GM23338 (cell line): ENCODE measurements at regions not wholly inside any gene's neighbourhood (a gene's known extent, or its start where the extent isn't known, plus 50 kb on each side); places are given as distances from the start of the nearest gene placed in this dataset.

Experiments
- ATAC-seq: fragments of 200-7000 bp; cut with Tn5 transposase; 3 replicates; pipeline ENCODE4 v1.9.1; 2020
- DNase-seq: peaks from one replicate; pipeline ENCODE4 v3.0.0-alpha.2; 2015; ENCODE audit warnings: low spot score
- H2AFZ ChIP-seq: fragments of 200-600 bp; sonication (generic); 2 replicates; pipeline ENCODE4 v1.8.0; 2016; ENCODE audit warnings: antibody characterized with exemption, mild to moderate bottlenecking, moderate library complexity
- H3F3A ChIP-seq: fragments of 200-600 bp; sonication (generic); replicated peaks from 2 replicates; pipeline ENCODE4 v1.8.0; 2017; ENCODE audit warnings: antibody characterized with exemption, mixed run types, low read depth
- H3K27ac ChIP-seq: fragments of 200-600 bp; sonication (generic); 2 replicates; pipeline ENCODE4 v1.6.1; 2016; ENCODE audit warnings: low read depth
- H3K27me3 ChIP-seq: fragments of 200-600 bp; sonication (generic); 2 replicates; pipeline ENCODE4 v1.8.0; 2016; ENCODE audit warnings: mild to moderate bottlenecking, mixed run types, moderate library complexity; ENCODE audit not compliant: insufficient read depth
- H3K36me3 ChIP-seq: fragments of 200-600 bp; sonication (generic); 2 replicates; pipeline ENCODE4 v1.8.0; 2016; ENCODE audit warnings: mild to moderate bottlenecking; ENCODE audit not compliant: insufficient read depth
- H3K4me1 ChIP-seq: fragments of 200-600 bp; sonication (generic); 2 replicates; pipeline ENCODE4 v1.8.0; 2016; ENCODE audit warnings: mild to moderate bottlenecking, moderate library complexity; ENCODE audit not compliant: insufficient read depth
- H3K4me2 ChIP-seq: fragments of 200-600 bp; sonication (generic); 2 replicates; pipeline ENCODE4 v1.7.1; 2017; ENCODE audit warnings: mixed run types
- H3K4me3 ChIP-seq: fragments of 200-600 bp; sonication (generic); 2 replicates; pipeline ENCODE4 v1.6.1; 2016; ENCODE audit warnings: mixed run types
- H3K79me2 ChIP-seq: fragments of 200-600 bp; sonication (generic); replicated peaks from 2 replicates; pipeline ENCODE4 v1.8.0; 2017; ENCODE audit warnings: mild to moderate bottlenecking; ENCODE audit not compliant: insufficient read depth
- H3K9me2 ChIP-seq: fragments of 200-600 bp; sonication (generic); 2 replicates; pipeline ENCODE4 v1.8.0; 2017; ENCODE audit not compliant: insufficient read depth
- H4K20me1 ChIP-seq: fragments of 200-600 bp; sonication (generic); replicated peaks from 2 replicates; pipeline ENCODE4 v1.8.0; 2017; ENCODE audit warnings: mild to moderate bottlenecking; ENCODE audit not compliant: insufficient read depth
- H3K27ac Mint-ChIP-seq: 2 replicates; pipeline ENCODE4 v1.8.0; 2020; ENCODE audit warnings: inconsistent platforms, mild to moderate bottlenecking, moderate library complexity, mixed read lengths
- H3K27me3 Mint-ChIP-seq: 3 replicates; pipeline ENCODE4 v1.8.0; 2022; ENCODE audit warnings: low read depth, mild to moderate bottlenecking, moderate library complexity, mixed read lengths, inconsistent platforms; ENCODE audit not compliant: insufficient read depth, poor library complexity
- H3K36me3 Mint-ChIP-seq: 3 replicates; pipeline ENCODE4 v1.8.0; 2021; ENCODE audit warnings: low read depth, mild to moderate bottlenecking, inconsistent platforms, moderate library complexity, mixed read lengths
- H3K4me1 Mint-ChIP-seq: 3 replicates; pipeline ENCODE4 v1.8.0; 2020; ENCODE audit warnings: mild to moderate bottlenecking, inconsistent platforms, mixed read lengths
- H3K4me3 Mint-ChIP-seq: 3 replicates; pipeline ENCODE4 v1.8.0; 2021; ENCODE audit warnings: moderate library complexity, mild to moderate bottlenecking, inconsistent platforms, mixed read lengths
- H3K9me3 Mint-ChIP-seq: 3 replicates; pipeline ENCODE4 v1.8.0; 2020; ENCODE audit warnings: moderate library complexity, mild to moderate bottlenecking, inconsistent platforms, mixed read lengths
- CREB1 ChIP-seq: fragments of 250-450 bp; sonication (Bioruptor Pico); IDR thresholded peaks from 2 replicates; pipeline ENCODE4 v1.5.0; 2020; ENCODE audit warnings: low read depth, mild to moderate bottlenecking, moderate library complexity
- EZH2 ChIP-seq: fragments of 200-600 bp; sonication (generic); IDR thresholded peaks from one replicate; pipeline ENCODE4 v1.8.0; 2017; ENCODE audit warnings: antibody characterized with exemption, mild to moderate bottlenecking, low read depth; ENCODE audit not compliant: unreplicated experiment
- EZH2phosphoT487 ChIP-seq: fragments of 200-600 bp; sonication (generic); IDR thresholded peaks from one replicate; pipeline ENCODE4 v1.8.1; 2018; ENCODE audit warnings: antibody characterized with exemption; ENCODE audit not compliant: unreplicated experiment
- JUNB ChIP-seq: IDR thresholded peaks from one replicate; pipeline ENCODE4 v1.6.1; 2016; ENCODE audit warnings: antibody characterized with exemption; ENCODE audit not compliant: unreplicated experiment
- POLR2AphosphoS5 ChIP-seq: IDR thresholded peaks from 2 replicates; pipeline ENCODE4 v1.6.1; 2016; ENCODE audit warnings: antibody characterized with exemption, low read depth
- STAT1 ChIP-seq: IDR thresholded peaks from one replicate; pipeline ENCODE4 v1.6.1; 2016; ENCODE audit warnings: antibody characterized with exemption; ENCODE audit not compliant: unreplicated experiment
- ZNF114 ChIP-seq: fragments of 250-450 bp; sonication (Bioruptor Pico); IDR thresholded peaks from 2 replicates; pipeline ENCODE4 v1.5.0; 2020; ENCODE audit warnings: mild to moderate bottlenecking, moderate library complexity
- ZNF331 ChIP-seq: fragments of 250-450 bp; sonication (Bioruptor Pico); IDR thresholded peaks from 2 replicates; pipeline ENCODE4 v1.5.0; 2020; ENCODE audit warnings: low read depth, mild to moderate bottlenecking, moderate library complexity
- TF ChIP-seq, protein P1 (sequence below): IDR thresholded peaks from one replicate; pipeline ENCODE4 v1.6.1; 2018; ENCODE audit warnings: antibody characterized with exemption; ENCODE audit not compliant: unreplicated experiment
- TF ChIP-seq, protein P2 (sequence below): fragments of 250-450 bp; sonication (Bioruptor Pico); IDR thresholded peaks from 2 replicates; pipeline ENCODE4 v1.5.0; 2020; ENCODE audit warnings: mild to moderate bottlenecking, moderate library complexity
- TF ChIP-seq, protein P3 (sequence below): IDR thresholded peaks from 2 replicates; pipeline ENCODE4 v1.6.1; 2016; ENCODE audit warnings: antibody characterized with exemption

DNA sequence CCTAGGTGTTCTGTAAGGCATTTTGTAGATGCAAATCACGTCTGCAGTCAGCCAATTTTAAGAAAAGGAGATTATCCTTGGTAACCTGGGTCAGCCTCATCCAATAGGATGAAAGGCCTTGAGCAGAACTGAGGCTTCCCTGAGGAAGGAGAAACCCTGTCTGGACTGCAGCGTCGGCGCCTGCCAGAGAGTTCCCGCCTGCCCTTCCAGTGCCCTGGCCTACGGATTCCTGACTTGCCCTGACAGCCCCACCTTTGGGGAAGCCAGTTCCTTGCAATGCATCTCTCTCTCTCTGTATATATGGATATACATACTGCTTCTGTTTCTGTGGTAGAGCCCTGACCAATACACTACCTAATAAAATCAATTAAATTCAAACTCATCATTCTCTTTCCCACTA is 66.2 kb upstream of the RUFY1 start (continued):
- TF ChIP-seq STAT1 (no peak), JUNB (no peak), EZH2phosphoT487 (no peak), POLR2AphosphoS5 (no peak)
- TF ChIP-seq, protein P1, sequence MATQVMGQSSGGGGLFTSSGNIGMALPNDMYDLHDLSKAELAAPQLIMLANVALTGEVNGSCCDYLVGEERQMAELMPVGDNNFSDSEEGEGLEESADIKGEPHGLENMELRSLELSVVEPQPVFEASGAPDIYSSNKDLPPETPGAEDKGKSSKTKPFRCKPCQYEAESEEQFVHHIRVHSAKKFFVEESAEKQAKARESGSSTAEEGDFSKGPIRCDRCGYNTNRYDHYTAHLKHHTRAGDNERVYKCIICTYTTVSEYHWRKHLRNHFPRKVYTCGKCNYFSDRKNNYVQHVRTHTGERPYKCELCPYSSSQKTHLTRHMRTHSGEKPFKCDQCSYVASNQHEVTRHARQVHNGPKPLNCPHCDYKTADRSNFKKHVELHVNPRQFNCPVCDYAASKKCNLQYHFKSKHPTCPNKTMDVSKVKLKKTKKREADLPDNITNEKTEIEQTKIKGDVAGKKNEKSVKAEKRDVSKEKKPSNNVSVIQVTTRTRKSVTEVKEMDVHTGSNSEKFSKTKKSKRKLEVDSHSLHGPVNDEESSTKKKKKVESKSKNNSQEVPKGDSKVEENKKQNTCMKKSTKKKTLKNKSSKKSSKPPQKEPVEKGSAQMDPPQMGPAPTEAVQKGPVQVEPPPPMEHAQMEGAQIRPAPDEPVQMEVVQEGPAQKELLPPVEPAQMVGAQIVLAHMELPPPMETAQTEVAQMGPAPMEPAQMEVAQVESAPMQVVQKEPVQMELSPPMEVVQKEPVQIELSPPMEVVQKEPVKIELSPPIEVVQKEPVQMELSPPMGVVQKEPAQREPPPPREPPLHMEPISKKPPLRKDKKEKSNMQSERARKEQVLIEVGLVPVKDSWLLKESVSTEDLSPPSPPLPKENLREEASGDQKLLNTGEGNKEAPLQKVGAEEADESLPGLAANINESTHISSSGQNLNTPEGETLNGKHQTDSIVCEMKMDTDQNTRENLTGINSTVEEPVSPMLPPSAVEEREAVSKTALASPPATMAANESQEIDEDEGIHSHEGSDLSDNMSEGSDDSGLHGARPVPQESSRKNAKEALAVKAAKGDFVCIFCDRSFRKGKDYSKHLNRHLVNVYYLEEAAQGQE = no peak

DNA sequence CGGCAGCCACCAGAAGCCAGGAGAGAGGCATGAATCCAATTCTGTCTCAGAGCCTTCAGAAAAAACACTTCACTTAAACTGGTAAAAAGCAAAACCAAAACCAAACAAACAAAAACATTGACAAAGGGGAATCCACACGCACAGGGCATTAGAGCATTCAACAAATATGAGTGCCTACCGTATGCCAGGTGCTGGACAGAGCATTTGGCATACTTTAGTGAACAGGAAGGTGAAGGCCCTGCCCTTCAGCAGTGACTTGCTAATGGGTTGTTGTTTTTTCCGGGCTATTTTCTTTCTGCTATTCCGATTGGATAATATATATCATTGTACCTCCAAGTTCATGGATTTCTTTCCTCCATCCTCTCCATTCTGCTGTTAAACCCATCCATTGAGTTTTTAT is 71.7 kb upstream of the RUFY1 start:
- H3K27me3 Mint-ChIP-seq = peaks cover 4% of the 10 kb centered on the region
- Histone ChIP-seq H3K27ac (no peak overlapping the region), H2AFZ (no peak overlapping the region), H3K79me2 (no peaks in the 10 kb centered on the region), H3K36me3 (no peaks in the 10 kb centered on the region), H3K27me3 (no peaks in the 10 kb centered on the region), H3K4me2 (no peak overlapping the region), H3K4me3 (no peak overlapping the region), H3K9me2 (no peaks in the 10 kb centered on the region), H3F3A (no peaks in the 10 kb centered on the region), H4K20me1 (no peaks in the 10 kb centered on the region; the same call in 1 of the 2 replicates), H3K4me1 (no peaks in the 10 kb centered on the region)
- no peak for DNase-seq
- no peak for ATAC-seq
- H3K4me3 Mint-ChIP-seq = no peak overlapping the region
- no peaks in the 10 kb centered on the region; the same call in 2 of the 3 replicates for H3K36me3 Mint-ChIP-seq
- peaks cover 5% of the 10 kb centered on the region; the same call in 2 of the 3 replicates for H3K4me1 Mint-ChIP-seq
- H3K9me3 Mint-ChIP-seq = peaks cover 14% of the 10 kb centered on the region
- H3K27ac Mint-ChIP-seq = no peak overlapping the region
- TF ChIP-seq CREB1 (CRISPR knock-in tag) (no peak), EZH2phosphoT487 (no peak), JUNB (no peak), STAT1 (no peak), ZNF331 (CRISPR knock-in tag) (no peak), EZH2 (no peak), ZNF114 (CRISPR knock-in tag) (no peak)
- TF ChIP-seq, protein P1 = no peak
- TF ChIP-seq, protein P2, sequence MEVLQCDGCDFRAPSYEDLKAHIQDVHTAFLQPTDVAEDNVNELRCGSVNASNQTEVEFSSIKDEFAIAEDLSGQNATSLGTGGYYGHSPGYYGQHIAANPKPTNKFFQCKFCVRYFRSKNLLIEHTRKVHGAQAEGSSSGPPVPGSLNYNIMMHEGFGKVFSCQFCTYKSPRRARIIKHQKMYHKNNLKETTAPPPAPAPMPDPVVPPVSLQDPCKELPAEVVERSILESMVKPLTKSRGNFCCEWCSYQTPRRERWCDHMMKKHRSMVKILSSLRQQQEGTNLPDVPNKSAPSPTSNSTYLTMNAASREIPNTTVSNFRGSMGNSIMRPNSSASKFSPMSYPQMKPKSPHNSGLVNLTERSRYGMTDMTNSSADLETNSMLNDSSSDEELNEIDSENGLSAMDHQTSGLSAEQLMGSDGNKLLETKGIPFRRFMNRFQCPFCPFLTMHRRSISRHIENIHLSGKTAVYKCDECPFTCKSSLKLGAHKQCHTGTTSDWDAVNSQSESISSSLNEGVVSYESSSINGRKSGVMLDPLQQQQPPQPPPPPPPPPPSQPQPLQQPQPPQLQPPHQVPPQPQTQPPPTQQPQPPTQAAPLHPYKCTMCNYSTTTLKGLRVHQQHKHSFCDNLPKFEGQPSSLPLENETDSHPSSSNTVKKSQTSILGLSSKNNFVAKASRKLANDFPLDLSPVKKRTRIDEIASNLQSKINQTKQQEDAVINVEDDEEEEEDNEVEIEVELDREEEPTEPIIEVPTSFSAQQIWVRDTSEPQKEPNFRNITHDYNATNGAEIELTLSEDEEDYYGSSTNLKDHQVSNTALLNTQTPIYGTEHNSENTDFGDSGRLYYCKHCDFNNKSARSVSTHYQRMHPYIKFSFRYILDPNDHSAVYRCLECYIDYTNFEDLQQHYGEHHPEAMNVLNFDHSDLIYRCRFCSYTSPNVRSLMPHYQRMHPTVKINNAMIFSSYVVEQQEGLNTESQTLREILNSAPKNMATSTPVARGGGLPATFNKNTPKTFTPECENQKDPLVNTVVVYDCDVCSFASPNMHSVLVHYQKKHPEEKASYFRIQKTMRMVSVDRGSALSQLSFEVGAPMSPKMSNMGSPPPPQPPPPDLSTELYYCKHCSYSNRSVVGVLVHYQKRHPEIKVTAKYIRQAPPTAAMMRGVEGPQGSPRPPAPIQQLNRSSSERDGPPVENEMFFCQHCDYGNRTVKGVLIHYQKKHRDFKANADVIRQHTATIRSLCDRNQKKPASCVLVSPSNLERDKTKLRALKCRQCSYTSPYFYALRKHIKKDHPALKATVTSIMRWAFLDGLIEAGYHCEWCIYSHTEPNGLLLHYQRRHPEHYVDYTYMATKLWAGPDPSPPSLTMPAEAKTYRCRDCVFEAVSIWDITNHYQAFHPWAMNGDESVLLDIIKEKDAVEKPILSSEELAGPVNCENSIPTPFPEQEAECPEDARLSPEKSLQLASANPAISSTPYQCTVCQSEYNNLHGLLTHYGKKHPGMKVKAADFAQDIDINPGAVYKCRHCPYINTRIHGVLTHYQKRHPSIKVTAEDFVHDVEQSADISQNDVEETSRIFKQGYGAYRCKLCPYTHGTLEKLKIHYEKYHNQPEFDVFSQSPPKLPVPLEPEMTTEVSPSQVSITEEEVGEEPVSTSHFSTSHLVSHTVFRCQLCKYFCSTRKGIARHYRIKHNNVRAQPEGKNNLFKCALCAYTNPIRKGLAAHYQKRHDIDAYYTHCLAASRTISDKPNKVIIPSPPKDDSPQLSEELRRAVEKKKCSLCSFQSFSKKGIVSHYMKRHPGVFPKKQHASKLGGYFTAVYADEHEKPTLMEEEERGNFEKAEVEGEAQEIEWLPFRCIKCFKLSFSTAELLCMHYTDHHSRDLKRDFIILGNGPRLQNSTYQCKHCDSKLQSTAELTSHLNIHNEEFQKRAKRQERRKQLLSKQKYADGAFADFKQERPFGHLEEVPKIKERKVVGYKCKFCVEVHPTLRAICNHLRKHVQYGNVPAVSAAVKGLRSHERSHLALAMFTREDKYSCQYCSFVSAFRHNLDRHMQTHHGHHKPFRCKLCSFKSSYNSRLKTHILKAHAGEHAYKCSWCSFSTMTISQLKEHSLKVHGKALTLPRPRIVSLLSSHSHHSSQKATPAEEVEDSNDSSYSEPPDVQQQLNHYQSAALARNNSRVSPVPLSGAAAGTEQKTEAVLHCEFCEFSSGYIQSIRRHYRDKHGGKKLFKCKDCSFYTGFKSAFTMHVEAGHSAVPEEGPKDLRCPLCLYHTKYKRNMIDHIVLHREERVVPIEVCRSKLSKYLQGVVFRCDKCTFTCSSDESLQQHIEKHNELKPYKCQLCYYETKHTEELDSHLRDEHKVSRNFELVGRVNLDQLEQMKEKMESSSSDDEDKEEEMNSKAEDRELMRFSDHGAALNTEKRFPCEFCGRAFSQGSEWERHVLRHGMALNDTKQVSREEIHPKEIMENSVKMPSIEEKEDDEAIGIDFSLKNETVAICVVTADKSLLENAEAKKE = no peak
- TF ChIP-seq, protein P3, sequence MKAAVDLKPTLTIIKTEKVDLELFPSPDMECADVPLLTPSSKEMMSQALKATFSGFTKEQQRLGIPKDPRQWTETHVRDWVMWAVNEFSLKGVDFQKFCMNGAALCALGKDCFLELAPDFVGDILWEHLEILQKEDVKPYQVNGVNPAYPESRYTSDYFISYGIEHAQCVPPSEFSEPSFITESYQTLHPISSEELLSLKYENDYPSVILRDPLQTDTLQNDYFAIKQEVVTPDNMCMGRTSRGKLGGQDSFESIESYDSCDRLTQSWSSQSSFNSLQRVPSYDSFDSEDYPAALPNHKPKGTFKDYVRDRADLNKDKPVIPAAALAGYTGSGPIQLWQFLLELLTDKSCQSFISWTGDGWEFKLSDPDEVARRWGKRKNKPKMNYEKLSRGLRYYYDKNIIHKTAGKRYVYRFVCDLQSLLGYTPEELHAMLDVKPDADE = no peak
